Peyer's patch (tissue), 4 donors: ENCODE measurements at regions not wholly inside any gene's neighbourhood (a gene's known extent, or its start where the extent isn't known, plus 50 kb on each side); places are given as distances from the start of the nearest gene placed in this dataset.

Source experiments
- DNase-seq, 3 donors: peaks; one replicate each; pipeline ENCODE4 v3.0.0-alpha.2; 2017 to 2019
- H3K27ac ChIP-seq, 4 donors: fragments of 200-600 bp; sonication (generic); one replicate each; pipeline ENCODE4 v1.5.1; 2016 to 2019
- H3K27me3 ChIP-seq, 2 donors: fragments of 200-600 bp; sonication (generic); one replicate each; pipeline ENCODE4 v1.5.1; 2019
- H3K36me3 ChIP-seq, 3 donors: fragments of 200-600 bp; sonication (generic); one replicate each; pipeline ENCODE4 v1.5.1; 2016 to 2019
- H3K4me1 ChIP-seq, 4 donors: fragments of 200-600 bp; sonication (generic); one replicate each; pipeline ENCODE4 v1.5.1; 2016 to 2019
- H3K4me3 ChIP-seq, 4 donors: fragments of 200-600 bp; sonication (generic); 1 replicate in 3 of 4; 2 replicates in 1 of 4; pipeline ENCODE4 v1.5.1; 2016 to 2019; ENCODE audit warnings: mild to moderate bottlenecking in 1 of 4
- H3K9me3 ChIP-seq, 4 donors: fragments of 200-600 bp; sonication (generic); one replicate each; pipeline ENCODE4 v1.5.1; 2016 to 2019; ENCODE audit warnings: mild to moderate bottlenecking in 1 of 4
- POLR2A ChIP-seq, 2 donors: fragments of 450-650 bp; IDR thresholded peaks; one replicate each; pipeline ENCODE4 v1.5.1; 2017; ENCODE audit warnings: antibody characterized with exemption in 2 of 2, mild to moderate bottlenecking in 2 of 2, moderate library complexity in 2 of 2
- TF ChIP-seq, protein P1 (sequence below), 6 experiments: fragments of 450-650 bp in 4 of 6; fragments of 200-600 bp in 2 of 6; sonication (generic) in 1 of 6; IDR thresholded peaks; one replicate each; pipeline ENCODE4 v1.5.1; 2017 to 2019; ENCODE audit warnings: antibody characterized with exemption in 6 of 6, mild to moderate bottlenecking in 3 of 6, moderate library complexity in 1 of 6

DNA sequence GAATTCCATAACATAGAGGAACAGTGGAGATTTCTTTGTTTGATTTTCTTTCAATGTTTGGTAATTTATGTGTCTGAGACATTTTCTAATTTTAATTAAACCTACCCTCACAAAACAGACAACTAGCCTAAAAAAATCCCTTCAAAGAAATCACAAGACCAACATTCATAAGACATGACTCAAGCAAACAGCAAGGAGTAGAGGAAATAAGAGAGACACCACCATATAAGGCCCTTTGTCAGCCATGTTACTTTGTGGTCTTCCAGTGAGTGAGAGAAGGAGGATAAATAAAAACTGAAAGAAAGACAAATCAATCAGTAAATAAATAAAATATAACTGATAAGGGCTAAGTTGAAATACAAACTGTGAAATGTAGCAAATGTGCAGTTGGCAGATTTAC lies 830.8 kb upstream of the SLC39A10 start:
- Histone ChIP-seq H3K9me3 (no peaks in the 10 kb centered on the region), H3K4me3 (no peak overlapping the region), H3K27ac (no peak overlapping the region), H3K4me1 (no peaks in the 10 kb centered on the region), H3K36me3 (no peaks in the 10 kb centered on the region), H3K27me3 (no peaks in the 10 kb centered on the region)
- TF ChIP-seq, protein P1, sequence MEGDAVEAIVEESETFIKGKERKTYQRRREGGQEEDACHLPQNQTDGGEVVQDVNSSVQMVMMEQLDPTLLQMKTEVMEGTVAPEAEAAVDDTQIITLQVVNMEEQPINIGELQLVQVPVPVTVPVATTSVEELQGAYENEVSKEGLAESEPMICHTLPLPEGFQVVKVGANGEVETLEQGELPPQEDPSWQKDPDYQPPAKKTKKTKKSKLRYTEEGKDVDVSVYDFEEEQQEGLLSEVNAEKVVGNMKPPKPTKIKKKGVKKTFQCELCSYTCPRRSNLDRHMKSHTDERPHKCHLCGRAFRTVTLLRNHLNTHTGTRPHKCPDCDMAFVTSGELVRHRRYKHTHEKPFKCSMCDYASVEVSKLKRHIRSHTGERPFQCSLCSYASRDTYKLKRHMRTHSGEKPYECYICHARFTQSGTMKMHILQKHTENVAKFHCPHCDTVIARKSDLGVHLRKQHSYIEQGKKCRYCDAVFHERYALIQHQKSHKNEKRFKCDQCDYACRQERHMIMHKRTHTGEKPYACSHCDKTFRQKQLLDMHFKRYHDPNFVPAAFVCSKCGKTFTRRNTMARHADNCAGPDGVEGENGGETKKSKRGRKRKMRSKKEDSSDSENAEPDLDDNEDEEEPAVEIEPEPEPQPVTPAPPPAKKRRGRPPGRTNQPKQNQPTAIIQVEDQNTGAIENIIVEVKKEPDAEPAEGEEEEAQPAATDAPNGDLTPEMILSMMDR (IDR thresholded peaks at IDR 0.05): no peak
- no peak for DNase-seq

DNA sequence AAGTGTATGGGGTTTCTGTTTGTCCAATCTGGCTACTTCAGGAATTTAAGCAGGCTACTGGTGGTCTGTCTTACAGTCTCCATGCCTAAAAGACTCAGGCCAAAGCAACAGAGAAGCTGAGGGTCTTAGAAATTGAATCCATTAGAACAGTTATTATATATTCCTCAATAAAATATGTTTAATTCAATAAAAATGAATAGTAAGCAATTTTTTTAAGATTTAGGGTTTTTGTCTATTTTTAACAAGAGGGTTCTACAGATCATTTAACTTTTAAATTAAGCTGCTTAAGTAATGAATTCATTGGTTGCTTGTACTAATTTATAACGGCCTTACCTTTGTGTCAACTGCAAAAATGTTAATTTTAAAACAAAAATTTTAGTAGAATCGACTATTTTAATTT lies 832.6 kb upstream of the SLC39A10 start:
- no peaks in the 10 kb centered on the region for H3K27me3 ChIP-seq
- H3K9me3 ChIP-seq: no peaks in the 10 kb centered on the region
- H3K4me3 ChIP-seq: no peak overlapping the region
- no peak overlapping the region for H3K27ac ChIP-seq
- DNase-seq: no peak
- H3K36me3 ChIP-seq: no peaks in the 10 kb centered on the region
- H3K4me1 ChIP-seq: no peaks in the 10 kb centered on the region
- no peak for TF ChIP-seq POLR2A (IDR thresholded peaks at IDR 0.05)
- TF ChIP-seq, protein P1 (IDR thresholded peaks at IDR 0.05): no peak

DNA sequence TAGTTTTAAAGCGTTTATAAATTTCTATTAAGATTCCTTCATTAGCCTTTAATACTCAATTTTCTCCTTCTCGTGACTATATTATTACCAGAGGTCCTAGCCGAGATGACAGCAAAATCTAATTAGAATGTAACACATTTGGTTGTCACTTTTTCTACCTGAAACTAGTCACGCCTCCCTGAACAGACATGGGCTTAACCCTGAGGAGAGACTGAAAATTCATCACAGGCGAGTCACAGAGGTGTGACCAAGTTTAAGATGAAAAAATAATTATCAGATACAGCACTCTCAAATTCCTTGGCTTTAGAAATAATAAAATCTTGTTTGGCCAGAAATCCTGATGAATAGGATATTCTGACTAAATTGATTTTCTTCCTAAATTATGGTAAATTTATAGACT lies 834.4 kb upstream of the SLC39A10 start:
- no peaks in the 10 kb centered on the region for H3K27me3 ChIP-seq
- H3K4me1 ChIP-seq: no peaks in the 10 kb centered on the region
- H3K4me3 ChIP-seq: no peak overlapping the region
- TF ChIP-seq POLR2A (IDR thresholded peaks at IDR 0.05): no peak
- TF ChIP-seq, protein P1 (IDR thresholded peaks at IDR 0.05): no peak
- H3K27ac ChIP-seq: no peak overlapping the region
- no peaks in the 10 kb centered on the region for H3K36me3 ChIP-seq
- no peak for DNase-seq
- no peaks in the 10 kb centered on the region for H3K9me3 ChIP-seq

DNA sequence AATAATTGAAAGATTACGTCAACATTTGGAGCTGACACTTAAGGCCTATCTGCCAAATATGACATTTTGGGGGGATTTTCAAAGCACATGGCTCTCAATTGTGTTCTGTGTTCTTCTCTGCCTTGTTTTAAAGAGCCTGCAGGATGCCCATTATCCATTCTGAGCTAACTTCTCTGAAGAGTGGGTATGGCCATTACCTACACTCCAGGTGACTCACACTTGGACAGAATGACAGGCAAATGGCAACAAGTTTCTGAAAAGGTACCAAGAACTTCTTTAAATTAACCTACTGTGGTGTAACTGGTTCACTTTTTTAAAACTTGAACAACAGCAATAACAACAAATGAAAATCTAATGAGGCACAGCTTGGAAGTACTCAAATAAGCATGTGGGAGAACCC lies 834.9 kb upstream of the SLC39A10 start:
- Histone ChIP-seq H3K36me3 (no peaks in the 10 kb centered on the region), H3K9me3 (no peaks in the 10 kb centered on the region), H3K4me3 (no peak overlapping the region), H3K27ac (no peak overlapping the region), H3K27me3 (no peaks in the 10 kb centered on the region), H3K4me1 (no peaks in the 10 kb centered on the region)
- no peak for DNase-seq
- TF ChIP-seq, protein P1 (IDR thresholded peaks at IDR 0.05): no peak
- no peak for TF ChIP-seq POLR2A (IDR thresholded peaks at IDR 0.05)

DNA sequence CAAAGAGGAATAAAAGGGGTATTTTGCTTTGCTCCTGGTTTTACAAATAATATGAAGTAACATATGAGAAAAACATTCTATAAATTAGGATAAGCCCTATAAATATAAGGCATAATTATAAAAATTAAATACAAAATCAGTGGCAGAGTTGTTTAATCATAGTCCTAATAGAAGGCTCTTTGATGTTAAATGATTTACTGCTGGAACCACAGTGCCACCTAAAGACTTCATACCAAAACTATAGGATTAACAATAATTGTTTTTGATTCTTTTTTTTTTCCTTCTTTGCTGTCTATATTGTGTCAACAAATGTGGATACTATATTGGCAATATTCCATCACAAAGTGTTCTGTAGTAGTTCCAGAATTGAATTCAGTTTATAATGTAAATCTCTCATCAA lies 837.7 kb upstream of the SLC39A10 start:
- H3K4me1 ChIP-seq: no peaks in the 10 kb centered on the region
- H3K4me3 ChIP-seq: no peak overlapping the region
- H3K9me3 ChIP-seq: no peaks in the 10 kb centered on the region
- no peak for DNase-seq
- TF ChIP-seq, protein P1 (IDR thresholded peaks at IDR 0.05): no peak
- TF ChIP-seq POLR2A (IDR thresholded peaks at IDR 0.05): no peak
- no peaks in the 10 kb centered on the region for H3K36me3 ChIP-seq
- H3K27me3 ChIP-seq: no peaks in the 10 kb centered on the region
- no peak overlapping the region for H3K27ac ChIP-seq

DNA sequence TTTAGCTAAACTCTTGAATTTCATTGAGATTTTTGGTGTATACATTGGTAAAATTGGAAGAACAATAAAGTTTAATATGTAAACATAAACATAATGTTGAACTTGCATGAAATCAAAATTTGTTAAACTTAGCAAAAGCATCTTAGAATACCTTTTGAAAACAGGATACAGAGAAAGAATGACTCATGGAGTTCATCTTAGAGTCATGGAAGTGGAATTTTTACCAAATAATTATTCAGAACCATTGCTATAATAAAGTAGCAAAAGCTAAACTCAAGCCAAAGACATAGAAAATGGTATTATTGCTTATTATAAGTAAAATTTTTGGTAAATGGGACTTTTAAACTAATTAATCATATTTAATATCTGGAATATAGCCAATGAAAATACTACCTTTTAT lies 841.6 kb upstream of the SLC39A10 start:
- no peak overlapping the region for H3K27ac ChIP-seq
- no peak overlapping the region for H3K4me3 ChIP-seq
- no peaks in the 10 kb centered on the region for H3K4me1 ChIP-seq
- no peak for DNase-seq
- TF ChIP-seq, protein P1 (IDR thresholded peaks at IDR 0.05): no peak
- no peak for TF ChIP-seq POLR2A (IDR thresholded peaks at IDR 0.05)
- H3K27me3 ChIP-seq: no peaks in the 10 kb centered on the region
- no peaks in the 10 kb centered on the region for H3K36me3 ChIP-seq
- no peaks in the 10 kb centered on the region for H3K9me3 ChIP-seq
